ENCODE measurements at regions not wholly inside any gene's neighbourhood (a gene's known extent, or its start where the extent isn't known, plus 50 kb on each side); places are given as distances from the start of the nearest gene placed in this dataset.
"Not testable (repeated sequence)": the region's sequence is repeated elsewhere in the genome, so short reads cannot be mapped to it uniquely, and the experiment has no call there.

DNA sequence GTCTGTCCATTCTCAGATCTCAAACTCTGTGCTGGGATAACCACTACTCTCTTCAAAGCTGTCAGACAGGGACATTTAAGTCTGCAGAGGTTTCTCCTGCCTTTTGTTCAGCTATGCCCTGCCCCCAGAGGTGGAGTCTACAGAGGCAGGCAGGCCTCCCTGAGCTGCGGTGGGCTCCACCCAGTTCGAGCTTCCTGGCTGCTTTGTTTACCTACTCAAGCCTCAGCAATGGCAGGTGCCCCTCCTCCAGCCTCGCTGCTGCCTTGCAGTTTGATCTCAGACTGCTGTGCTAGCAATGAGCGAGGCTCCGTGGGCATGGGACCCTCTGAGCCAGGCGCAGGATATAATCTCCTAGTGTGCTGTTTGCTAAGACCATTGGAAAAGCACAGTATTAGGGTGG lies 53.1 kb upstream of the HUNK start:
- DNase-seq = not testable (repeated sequence)

GRCh38 chr21:31814356-31814755 lies 58.5 kb upstream of the HUNK start:
- not testable (repeated sequence) for DNase-seq

- no peak for DNase-seq
These were observed 59.0 kb upstream of the HUNK start for GRCh38 chr21:31813862-31814261.

DNA sequence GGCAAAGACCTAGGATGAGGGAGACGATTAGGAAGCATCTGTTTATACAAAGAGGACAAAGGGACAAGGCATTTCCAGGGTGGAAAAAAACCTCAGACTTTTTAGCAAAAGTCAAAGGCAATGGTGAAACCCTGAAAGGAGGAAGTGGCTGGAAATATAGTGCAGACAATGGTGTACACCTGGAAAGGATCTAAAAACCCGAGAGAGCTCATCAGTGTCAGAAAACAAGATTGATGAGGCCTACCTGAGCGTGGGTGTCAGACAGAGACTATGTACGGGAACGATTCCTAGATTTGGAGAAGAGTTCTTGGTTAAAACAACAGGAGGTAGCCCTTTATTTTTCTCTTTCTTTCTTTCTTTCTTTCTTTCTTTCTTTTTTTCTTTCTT lies 68.8 kb upstream of the HUNK start:
- DNase-seq = no peak

- no peak for DNase-seq
These were observed 69.5 kb upstream of the HUNK start for GRCh38 chr21:31803039-31804007.

- no peak for DNase-seq
These were observed 70.4 kb upstream of the SCAF4 start for GRCh38 chr21:31802331-31802730.

DNA sequence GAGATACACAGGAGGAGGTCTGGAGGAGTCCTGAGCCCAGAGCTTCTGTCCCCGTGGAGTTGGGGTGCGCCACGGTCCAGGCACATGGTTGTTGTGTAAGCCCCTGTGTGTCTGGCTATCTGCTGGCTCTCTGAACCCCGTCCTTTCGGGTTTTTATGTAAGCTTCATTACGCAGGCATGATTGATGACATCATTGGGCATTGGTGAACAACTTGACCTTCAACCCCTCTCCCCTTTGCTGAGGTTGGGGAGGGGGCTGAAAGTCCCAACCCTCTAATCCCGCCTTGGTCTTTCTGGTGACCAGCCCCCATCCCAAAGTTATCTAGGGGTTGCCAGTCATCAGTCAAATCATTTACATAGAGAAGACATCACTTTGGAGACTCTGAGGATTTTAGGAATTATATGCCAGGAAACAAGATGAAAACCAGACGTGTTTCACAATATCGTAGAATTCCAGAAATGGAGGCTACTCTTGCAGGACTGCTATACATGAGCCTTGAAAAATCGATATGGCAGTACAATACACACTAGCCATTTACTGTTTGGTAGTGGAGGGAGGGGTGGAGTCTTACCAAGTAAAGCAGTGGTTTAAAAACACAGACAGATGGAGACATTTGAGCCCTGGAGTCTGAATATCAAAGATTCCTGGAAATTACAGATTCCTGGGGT lies 69.8 kb upstream of the SCAF4 start:
- no peak for DNase-seq

GRCh38 chr21:31798842-31799704 lies 67.2 kb upstream of the SCAF4 start:
- DNase-seq = no peak

DNA sequence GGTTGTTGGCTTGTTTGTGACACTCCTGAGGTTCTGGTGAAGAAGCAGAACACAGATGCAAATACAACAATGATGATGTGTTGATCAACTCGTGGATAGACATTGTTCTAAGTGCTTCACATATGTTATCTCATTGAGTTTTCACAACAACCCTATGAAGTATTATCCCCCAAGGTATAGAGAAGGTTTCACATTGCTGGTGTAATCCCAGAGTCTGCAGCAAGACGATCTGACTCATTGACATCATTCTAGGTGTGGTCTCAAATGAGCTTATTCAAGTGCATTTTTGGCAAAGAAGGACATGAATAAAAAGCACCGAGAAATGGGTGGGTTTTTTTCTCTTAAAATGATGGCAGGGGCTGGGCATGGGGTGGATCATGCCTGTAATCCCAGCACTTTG lies 64.1 kb upstream of the SCAF4 start:
- no peak for DNase-seq

DNA sequence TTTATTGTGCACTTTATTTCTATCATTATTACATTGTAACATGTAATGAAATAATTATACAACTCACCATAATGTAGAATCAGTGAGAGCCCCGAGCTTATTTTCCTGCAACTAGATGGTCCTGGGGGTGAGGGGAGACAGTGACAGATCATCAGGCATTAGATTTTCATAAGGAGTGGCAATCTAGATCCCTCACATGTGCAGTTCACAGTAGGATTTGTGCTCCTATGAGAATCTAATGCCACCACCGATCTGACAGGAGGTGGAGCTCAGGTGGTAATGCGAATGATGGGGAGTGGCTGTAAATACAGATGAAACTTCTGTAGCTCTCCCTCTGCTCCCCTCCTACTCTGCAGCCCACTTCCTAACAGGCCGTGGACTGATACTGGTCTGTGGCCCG lies 58.5 kb upstream of the SCAF4 start:
- DNase-seq = not testable (repeated sequence)

DNA sequence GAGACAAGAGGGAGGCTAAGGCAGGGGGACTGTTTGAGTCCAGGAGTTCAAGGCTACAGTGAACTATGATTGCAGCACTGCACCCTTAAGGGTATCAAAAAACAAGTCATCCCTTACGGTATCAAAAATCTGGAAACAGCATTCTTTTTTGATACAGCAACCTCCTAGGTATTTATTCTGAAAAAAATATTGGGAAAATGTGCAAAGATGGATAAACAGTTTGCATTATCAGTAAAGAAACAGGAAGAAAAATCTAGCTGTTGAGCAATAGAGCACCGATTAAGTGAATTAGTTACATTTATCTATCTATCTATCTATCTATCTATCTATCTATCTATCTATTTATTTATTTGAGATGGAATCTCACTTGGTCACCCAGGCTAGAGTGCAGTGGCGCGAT lies 56.7 kb upstream of the SCAF4 start:
- no peak for DNase-seq

- not testable (repeated sequence) for DNase-seq
These were observed 55.8 kb upstream of the SCAF4 start for GRCh38 chr21:31787691-31788090.

GRCh38 chr21:31786164-31786920 lies 54.4 kb upstream of the SCAF4 start:
- no peak for DNase-seq

DNA sequence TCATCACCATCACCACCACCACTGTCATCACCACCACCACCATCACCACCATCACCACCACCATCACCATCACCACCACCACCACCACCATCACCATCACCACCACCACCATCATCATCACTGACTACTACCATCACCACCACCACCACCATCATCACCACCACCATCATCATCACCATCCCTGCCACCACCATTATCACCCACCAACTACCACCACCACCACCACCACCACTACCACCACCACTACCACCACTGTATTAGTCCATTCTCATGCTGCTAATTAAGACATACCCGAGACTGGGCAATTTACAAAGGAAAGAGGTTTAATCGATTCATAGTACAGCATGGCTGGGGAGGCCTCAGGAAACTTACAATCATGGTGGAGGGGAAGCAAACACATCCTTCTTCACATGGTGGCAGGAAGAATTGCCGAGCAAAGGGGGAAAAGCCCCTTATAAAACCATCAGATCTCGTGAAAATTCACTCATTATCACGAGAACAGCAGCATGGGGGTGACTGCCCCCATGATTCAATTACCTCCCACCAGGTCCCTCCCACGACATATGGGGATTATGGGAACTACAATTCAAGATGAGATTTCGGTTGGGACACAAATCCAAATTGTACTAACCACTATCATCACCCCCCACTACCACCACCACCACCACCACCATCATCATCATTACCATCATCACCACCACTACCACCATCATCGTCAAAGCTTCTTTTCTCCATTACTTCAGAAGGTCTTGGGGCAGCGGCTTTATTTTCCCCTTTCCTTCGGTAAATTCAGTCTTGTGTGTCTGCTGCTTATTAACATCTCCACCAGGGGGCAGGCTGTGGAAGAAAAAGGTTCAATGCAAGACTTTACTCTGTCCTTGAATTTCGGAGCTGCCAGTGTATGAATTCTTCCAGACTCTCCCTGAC lies 53.6 kb upstream of the SCAF4 start:
- DNase-seq = not testable (repeated sequence)

- DNase-seq = peak; percentile 15
These were observed 49.8 kb upstream of the SCAF4 start for GRCh38 chr21:31781737-31782136.
